GM19324 (cell line): ENCODE measurements at regions not wholly inside any gene's neighbourhood (a gene's known extent, or its start where the extent isn't known, plus 50 kb on each side); places are given as distances from the start of the nearest gene placed in this dataset.
A peak's percentile ranks its signal among the peaks of the same experiment; 100 is the strongest.

Source experiments
- ATAC-seq: cut with Tn5 transposase; IDR thresholded peaks from one replicate; pipeline ENCODE4 v1.9.1; 2021; ENCODE audit warnings: mild to moderate bottlenecking, moderate library complexity; ENCODE audit not compliant: unreplicated experiment, low FRiP score

DNA sequence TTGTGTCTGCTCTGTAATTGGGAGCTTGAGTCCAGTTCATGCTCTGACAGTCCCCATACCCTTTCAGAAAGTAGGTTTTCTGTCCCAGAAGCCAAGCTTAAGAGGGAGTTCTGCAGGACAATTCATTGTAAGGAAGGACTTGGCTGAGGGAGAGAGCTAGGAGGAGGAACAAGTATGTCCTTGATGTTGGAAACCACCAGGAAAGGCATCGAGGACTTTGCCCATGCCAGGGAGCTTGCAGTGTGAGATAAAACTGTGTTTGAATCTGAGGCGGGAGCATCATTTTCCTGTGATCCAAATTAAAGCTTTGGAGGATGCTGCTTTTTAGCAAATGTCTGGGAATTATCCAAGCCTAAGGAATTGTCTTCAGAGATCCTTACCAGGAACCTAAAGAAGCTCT lies 175.3 kb downstream of the EMP1 start:
- ATAC-seq = no peak

DNA sequence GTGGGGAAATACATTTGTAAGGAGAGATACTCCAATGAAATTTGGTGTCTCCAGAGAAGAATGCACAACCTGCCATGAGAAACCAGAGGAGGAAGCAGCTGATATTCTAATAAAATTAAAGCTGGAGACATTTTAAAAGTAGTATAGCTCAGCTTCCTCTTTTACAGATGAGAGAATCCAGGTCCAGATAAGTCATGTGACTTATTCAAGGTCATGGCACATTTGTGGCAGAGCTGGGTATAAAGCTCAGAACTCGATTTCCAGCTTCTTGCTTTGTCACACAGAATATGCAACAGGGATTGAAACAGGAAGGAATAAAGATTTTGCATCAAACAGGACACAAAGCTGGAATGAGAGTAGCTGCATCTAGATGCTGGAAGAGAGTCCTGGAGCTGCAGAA lies 174.8 kb downstream of the EMP1 start:
- no peak for ATAC-seq

DNA sequence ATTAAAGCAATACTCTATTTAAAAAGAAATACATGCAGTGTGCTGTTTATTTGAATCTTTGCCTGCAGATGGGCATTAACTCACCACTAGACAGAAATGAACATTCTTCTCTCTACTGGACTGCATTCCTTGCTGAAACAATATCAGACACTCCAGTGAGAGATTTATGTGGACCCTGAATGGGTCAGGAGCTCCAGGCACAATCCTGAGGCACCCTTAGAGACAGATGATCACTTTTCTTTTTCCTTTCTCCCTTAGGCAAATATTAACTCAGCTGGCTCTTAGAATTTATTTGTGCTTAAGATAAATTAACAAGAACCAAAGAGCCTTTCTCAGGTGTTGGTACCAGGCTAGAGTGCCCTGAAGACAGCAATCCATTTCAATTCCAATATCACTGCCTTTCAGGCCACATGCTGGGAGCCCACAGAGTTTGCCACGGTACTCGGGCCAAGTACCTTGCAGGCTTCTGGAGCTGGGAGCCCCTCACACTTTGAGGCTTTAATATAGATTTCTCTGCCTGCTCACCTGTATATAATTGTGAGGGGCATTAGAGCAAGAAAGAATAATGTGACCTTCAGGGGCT lies 173.0 kb downstream of the EMP1 start:
- ATAC-seq = no peak

DNA sequence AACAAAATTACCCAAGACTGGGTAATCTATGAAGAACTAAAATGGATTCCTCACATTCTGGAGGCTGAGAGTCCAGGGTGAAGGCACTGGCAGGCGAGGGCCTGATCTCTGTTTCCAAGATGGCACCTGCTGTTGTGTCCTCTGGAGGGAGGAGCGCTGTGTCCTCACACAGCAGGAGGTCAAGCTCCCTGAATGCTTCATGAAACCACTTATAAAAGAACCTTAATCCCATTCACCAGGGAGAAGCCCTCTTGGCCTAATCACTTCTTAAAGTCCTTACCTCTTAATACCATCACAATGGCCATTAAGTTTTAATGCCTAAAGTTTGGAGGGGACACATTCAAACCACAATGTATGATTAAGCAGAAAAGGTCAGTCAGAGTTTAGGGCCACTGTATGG lies 172.4 kb downstream of the EMP1 start:
- ATAC-seq = no peak

DNA sequence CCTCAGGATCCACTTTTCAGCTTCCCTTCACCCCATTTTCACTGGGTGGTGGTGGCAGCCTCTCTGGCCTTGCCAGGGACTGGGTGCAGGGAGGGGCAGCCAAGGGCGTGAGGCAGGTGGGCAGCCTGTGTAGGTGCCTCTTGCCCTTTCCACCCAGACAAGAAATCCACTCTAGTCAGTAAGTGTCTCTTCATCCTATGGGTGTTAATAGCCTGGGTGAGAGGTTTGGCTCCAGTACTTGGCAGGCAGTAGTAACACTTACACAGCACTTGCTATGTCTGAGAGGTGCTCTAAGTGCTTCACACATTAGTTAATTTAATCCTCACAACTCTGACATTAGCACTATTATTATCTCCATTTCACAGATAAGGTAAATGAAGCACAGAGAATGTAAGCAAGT lies 171.9 kb downstream of the EMP1 start:
- no peak for ATAC-seq

DNA sequence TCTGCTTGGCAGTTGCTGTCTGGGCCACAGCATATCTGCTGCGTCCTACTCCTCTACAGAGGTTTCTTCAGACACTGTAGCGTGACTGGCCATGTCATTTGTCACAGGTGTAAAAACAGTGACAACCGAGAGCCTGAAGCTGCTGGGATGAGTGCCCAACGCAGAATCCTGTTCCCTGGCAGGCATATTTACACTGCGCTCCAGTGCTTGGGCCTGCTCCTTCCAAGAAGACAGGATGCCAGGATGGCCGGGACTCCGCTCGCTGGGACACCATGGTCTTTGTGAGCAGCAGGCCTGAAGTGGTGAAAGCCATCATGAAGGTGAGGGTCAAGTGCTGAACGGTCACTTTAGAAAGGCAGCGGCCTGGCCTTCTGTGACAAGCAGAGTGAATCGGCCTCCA lies 171.4 kb downstream of the EMP1 start:
- no peak for ATAC-seq

DNA sequence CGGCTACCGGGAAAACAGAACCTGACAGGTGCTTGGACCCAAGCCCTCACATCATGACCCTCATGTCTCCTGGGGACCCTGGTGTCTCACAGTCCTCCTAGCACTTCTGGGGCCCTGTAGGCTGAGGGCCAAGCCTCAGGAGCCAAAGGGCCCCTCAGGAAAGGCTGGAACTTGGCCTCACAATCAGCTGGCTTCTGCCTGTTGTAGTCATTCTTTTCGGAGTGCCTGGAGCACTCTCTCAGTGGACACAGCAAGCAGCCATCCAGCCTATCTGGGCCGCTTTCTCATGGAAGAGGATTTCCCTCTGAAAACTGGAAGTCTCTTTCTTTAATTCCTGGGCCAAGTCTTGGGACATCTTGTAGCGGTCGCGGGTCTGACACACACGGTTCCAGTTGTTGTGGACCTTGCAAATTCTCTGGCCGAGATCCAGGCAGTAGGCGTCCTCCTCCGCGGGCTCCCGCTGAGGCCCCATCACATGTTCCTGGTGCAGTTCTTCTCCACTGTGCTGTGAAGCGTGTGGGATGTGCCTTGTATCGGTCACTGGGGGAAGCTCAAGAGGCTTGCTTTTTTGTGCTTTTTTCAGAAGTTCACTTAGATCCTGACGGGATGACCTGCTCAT lies 169.3 kb downstream of the EMP1 start:
- no peak for ATAC-seq

DNA sequence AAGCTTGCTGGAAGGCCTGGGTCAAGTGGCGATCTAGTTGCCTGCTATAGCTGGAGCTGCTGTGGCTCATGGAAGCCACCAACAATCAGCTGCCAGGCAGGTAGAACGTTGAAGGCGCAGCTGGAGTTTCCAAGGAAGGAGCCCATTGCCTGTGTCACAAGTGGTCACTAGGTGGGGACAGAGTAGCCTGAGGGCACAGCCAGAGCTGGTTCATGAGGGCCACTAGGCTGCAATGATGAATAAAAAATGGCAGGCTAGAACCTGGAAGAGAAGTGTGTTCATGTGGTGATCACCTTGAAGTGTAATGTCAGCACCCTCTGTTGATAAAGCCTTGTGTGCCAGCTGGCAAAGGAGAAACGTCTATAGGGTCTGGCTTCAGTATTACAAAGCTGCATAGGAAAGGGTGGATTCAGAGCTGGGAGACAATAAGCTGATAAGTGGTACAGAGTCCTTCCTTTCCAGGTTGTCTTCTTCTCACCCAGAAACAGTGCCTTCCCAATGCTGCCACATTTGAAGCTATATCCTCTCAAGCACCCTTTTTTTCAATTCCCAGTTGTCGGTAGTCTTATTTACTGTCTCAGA lies 165.8 kb downstream of the EMP1 start:
- peak; percentile 84 for ATAC-seq

DNA sequence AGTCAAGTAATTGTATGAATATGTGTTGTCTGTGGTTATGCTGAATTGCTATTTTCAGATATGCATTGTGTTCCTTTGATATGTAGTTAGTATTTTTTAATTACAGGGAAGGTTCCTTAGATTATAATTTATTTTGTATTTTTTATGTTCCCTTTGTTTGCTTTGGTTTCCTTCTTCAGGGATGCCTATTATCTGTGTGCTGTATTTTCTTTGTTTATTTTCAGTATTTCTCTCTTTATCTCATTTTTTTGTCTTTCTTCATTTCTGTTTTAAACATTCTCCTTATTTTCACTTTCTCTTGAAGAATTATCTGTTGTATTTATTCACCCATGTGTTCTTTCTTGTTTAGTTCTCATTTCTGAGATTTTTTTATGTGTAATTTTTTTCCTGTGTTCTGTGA lies 163.1 kb downstream of the EMP1 start:
- ATAC-seq = no peak

DNA sequence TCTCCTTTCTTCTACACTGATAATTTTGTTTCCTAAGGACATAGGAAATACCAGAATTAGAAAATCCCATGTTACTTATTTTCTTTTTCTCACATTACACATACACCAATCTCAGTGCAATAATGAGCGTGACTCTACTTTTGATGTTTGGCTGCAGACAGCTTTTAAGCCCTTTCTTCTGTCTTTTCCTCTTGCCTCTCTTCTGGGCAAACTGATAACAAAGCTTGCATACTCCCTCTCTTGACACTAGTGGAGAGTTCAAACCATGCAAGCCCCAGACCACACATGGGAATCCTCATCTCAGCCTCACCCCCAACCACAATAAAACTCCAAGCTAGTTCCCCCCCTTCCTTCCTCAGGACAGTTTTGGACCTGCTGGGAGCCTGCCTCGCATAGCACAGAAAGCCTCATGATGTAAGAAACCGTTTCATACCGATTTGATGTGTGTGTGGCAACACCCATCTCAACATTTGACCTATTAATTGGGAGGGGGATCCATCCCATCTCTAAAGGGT lies 161.9 kb downstream of the EMP1 start:
- no peak for ATAC-seq

DNA sequence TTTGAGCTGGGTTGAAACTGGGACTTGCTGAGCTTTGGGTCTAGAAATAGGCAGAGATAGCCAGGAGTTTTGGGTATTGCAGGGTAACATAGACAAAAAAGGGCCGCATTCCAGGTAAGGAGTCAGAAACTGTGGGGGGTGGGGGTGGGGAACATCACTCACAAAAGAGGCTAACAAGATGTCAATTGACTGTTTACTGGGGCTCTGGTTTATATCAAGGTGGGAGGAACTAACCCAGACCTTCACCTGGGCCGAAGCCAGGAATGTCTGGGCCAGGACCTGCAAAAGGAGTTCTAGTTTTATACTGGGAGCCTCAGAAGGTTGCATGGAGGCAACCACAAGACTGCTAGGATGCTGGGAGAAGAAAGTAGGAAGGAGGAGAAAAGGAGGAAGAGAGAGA lies 154.4 kb downstream of the EMP1 start:
- ATAC-seq = no peak

DNA sequence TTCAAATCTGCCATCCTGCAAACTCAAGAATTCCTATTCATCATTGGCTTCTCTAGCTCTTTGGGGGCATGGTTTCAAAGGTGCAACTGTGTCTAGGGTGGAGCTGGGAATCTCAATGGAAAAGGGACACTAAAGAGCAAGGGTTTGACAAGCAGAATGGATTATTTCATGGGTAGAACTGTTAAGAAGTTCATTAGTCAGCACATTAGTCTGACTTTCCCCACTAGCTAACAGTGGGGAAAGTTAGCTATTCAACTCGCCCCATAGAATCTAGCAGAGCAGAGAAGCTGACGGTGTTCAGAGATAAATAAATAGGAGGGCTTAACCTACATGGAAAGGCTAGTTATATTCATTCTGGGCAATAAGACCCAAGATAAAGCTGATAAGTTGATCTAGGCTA lies 153.9 kb downstream of the EMP1 start:
- ATAC-seq = no peak

DNA sequence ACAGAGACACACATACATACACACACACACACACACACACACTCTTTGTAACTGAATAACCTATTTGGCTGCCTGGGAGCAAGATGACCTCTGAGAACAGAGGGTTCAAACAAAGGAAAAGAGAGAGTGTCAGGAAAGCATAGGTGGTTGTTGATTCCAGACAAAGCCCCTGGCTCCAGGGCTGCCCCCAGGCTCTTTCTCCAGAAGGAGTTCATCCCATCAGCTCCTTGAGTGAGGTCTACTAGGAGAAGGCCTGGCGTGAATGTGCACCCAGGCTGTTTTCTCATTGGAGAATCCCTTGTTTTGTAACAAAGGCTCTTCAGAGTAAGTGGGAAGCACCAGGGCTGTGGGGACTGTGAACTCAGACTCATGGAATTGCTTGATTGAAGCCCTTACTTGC lies 151.9 kb downstream of the EMP1 start:
- no peak for ATAC-seq

DNA sequence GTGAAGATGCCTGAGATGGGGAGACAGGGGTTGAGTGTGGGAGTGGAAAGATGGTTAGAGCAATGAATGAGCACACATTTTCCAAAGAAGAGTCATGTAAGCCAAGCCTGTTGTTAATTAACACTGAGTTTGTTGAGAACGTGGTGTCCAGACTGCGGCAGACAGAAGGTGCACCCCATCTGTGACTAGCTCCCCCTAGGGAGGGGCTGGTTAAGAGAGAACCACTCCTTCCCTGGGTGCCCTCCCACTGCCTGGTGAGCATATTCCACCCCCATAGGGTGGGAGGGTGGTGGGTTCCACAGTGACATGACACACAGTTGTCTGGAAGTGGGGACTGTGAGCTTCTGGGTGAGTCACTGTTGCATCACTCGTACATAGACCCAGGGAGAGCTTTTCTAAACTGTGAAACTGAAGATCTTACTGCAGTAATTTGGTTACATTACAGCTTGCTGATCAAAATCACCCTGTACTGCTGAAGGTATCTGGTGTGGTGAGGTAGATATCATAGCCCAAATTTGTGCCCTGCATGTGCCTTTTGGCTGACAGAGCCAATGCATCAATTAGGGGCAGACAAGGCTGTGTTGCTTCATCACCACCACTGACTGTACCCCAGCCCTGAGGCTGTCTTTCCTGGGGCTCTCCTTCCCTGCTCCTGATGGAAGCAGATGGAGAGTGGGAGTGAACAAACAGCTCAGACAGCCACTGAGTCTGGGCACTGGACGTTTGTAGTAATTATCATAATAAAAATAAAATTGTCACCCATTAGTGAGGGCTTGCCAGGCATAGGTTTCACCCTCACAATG lies 150.9 kb downstream of the EMP1 start:
- ATAC-seq = no peak

DNA sequence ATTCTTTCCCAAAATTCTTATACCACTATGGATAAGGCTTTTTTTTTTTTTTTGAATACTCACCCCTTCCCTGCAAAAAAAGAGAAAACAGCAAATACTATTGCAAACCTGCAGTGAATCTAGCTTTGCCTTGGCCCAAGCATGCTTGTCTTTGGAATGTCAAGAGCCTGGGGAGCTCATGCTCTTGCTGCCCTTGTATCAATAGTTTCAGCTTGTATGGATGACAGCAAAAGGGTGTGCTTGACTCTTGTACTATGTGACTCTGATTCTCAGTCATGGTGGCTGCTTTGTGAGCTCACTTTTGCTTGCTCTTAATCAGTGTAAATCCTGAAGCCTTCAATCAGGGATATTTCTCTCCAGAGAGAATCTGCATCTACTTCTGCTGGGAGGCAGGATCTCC lies 149.2 kb downstream of the EMP1 start:
- no peak for ATAC-seq

DNA sequence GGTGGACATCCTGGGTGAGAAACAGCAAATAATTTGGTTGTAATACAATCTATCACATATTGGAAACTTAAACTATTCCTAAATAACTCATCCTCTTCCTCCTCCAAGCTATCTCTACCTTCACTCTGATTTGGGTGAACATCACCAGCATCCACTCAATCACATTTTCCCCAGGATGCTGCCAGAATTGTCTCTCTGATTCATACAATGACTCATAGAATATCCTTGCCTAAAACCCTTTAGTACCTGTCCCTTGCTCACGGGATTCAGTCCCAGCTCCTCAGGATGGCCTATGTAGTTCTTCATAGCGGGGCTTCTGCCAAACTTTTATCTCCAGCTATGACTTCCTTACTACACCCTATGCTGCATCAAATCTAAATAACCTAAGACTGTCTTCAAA lies 146.8 kb downstream of the EMP1 start:
- no peak for ATAC-seq

DNA sequence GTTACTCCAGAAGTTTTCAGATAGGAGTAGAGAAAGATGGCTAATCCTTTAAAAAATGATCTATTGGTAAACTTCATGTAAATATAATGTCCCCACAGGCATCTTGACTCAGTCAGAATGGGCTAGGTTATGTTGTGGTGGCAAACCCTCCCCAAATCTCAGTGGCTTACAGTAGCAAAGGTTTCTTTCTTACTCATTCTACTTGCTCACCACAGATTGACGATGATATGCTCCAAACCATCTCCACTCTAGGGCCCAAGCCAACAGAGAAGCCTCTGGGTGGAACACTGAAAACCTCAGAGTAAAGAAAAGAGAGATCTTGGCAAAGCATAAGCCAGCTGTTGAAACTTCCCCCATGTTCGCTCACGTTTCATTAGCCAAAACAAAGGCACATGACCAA lies 146.4 kb downstream of the EMP1 start:
- no peak for ATAC-seq

DNA sequence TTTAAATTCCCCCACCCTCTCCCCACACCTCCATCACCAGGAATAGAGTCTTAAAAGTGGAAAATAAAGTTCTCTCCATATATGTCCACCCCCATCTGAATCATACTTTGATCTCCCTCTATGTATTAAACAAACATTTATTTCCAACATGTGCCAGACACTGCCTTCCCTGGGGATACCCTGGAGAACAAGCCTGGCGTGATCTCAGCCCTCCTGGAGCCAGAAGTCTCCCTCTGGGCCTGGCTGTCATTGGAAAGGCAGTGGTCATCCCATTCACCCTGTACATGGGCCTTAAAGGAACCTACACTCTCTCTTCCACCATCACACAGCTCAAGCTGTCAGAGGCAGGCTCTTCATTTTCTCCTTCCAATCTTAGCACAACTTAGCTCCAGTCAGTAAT lies 143.6 kb downstream of the EMP1 start:
- ATAC-seq = no peak

DNA sequence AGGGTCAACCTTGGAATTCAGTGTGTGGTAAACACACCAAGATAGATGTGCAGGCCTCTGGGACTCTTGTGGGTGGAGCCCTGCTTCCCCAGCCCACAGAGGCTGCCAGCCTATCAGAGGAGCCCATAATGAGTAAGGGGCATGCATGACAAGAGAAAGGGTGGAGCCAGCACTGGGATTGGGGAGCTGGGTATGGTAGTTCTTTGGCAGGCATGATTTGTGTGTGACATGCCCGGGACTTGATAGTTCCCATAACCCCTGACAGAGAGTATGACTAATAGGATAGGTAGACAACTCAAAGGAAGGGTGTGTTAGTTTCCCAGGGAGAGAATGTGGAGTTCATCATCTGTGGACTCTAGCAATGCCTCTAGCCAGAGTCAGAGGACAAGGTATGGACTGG lies 143.0 kb downstream of the EMP1 start:
- no peak for ATAC-seq

DNA sequence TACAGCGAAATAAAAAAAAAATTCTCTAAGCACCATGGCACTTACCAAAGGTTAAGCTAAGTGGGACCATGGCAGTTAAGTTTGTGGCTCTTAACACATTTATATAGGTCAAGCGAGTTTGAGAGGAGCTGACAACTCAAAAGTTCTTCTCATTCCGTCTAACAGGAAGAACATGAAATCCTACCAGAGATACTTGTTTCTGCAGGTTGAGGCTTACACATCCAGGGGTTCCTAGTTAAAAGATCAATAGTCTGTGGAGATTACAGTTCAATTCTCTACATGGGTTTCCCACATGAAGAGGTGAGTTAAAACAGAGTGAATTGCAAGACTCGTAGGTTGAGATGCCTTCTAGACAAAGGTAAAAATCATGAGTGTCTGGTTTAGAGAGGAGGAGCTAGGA lies 142.6 kb downstream of the EMP1 start:
- ATAC-seq = no peak

DNA sequence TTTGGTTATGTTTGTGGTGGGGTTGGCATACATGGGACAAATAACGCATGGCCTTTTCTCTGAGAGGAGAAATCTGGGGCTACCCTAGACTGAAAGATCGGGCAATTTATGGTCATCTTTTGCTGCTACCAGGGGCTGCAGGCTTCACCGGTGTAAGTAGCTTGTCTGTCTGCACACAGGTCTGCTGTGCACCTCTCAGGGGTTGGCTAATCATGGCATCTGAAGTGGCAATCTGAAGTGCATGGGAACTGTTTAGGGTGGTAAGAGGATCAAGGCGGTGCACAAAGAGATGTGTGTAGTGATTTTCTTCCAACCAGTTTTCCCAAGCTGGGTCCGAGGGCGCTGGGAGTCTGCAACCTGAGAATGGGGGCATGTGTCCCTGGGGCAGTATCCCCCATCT lies 141.3 kb downstream of the EMP1 start:
- ATAC-seq = no peak

DNA sequence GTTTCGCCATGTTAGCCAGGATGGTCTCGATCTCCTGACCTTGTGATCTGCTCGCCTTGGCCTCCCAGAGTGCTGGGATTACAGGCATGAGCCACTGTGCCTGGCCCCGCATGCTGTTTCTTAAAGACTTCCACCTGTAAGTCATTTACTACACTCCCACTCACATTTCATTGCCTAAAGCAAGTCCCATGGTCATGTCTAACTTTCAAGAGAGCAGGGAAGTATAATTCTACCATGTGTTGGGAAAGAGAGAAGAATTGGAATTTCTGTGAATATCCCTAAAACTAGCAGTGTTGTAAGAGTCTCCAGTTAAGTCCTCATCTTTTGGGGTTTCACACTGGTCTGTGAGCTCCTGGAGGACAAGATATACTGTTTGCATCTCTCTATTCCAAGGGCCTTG lies 139.7 kb downstream of the EMP1 start:
- no peak for ATAC-seq
